ENCODE measurements at regions not wholly inside any gene's neighbourhood (a gene's known extent, or its start where the extent isn't known, plus 50 kb on each side); places are given as distances from the start of the nearest gene placed in this dataset.

DNA sequence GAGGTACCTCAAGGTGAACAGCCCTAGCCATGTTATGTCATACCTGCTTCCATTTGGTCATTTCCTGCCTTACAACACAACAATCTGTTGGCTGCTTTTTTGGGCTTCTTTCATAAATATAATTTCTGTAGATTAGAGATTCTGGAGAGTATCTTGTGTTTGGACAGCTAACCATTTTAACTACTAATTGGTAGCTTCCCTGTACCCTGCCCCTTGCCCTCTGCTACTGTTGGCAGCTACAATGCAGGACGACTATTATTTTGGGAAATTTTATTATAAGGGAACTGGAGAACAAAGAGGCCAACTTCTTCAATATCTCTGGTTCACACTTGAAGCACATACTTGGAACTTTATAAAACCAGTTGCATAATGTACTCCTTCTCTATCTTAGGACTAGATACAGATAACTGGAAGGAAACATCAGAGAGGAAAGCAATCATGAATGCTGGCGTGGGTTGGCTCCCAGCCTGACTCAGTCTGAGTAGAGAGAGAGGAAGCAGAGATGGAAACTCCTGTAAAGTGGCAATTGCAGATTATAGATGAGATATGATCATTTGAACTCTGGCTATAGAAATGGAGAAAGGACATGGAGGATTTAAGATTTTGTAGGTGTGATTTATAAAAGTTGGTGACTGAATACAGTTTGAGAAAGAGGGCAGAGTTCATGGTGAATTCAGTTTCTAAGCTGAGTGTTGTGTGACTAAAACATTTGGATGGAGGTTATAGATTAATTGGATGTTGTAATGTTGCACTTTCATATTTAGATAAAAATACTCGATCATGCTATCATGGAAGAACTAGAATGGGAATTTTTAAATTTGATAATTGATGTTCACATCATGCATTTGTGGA is 74.5 kb downstream of the MDH1 start:
- intact Hi-C loops (cut with DNase I) = no loop called here
- no peak for ATAC-seq
- Histone ChIP-seq H3K4me1 (no peaks in the 10 kb centered on the region), H3K27me3 (ENCODE audit: low read depth) (no peaks in the 10 kb centered on the region), H3K4me3 (no peak overlapping the region), H3K9me3 (no peaks in the 10 kb centered on the region), H3K36me3 (no peaks in the 10 kb centered on the region), H3K27ac (no peak overlapping the region)
- no peak for DNase-seq
- TF ChIP-seq, protein P1, sequence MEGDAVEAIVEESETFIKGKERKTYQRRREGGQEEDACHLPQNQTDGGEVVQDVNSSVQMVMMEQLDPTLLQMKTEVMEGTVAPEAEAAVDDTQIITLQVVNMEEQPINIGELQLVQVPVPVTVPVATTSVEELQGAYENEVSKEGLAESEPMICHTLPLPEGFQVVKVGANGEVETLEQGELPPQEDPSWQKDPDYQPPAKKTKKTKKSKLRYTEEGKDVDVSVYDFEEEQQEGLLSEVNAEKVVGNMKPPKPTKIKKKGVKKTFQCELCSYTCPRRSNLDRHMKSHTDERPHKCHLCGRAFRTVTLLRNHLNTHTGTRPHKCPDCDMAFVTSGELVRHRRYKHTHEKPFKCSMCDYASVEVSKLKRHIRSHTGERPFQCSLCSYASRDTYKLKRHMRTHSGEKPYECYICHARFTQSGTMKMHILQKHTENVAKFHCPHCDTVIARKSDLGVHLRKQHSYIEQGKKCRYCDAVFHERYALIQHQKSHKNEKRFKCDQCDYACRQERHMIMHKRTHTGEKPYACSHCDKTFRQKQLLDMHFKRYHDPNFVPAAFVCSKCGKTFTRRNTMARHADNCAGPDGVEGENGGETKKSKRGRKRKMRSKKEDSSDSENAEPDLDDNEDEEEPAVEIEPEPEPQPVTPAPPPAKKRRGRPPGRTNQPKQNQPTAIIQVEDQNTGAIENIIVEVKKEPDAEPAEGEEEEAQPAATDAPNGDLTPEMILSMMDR (IDR thresholded peaks at IDR 0.05) = no peak

- Histone ChIP-seq H3K9me3 (no peaks in the 10 kb centered on the region), H3K4me1 (no peaks in the 10 kb centered on the region), H3K27me3 (ENCODE audit: low read depth) (no peaks in the 10 kb centered on the region), H3K27ac (no peak overlapping the region), H3K4me3 (no peak overlapping the region), H3K36me3 (no peaks in the 10 kb centered on the region)
- no peak for DNase-seq
- ATAC-seq = no peak
- intact Hi-C loops (cut with DNase I) = no loop called here
- TF ChIP-seq, protein P1 (IDR thresholded peaks at IDR 0.05) = no peak
These were observed 76.3 kb downstream of the MDH1 start for GRCh38 chr2:63665091-63665490.

GRCh38 chr2:63665846-63666475 is 77.2 kb downstream of the MDH1 start:
- Histone ChIP-seq H3K4me3 (no peak overlapping the region), H3K27me3 (ENCODE audit: low read depth) (no peaks in the 10 kb centered on the region), H3K36me3 (no peaks in the 10 kb centered on the region), H3K9me3 (no peaks in the 10 kb centered on the region), H3K27ac (no peak overlapping the region), H3K4me1 (no peaks in the 10 kb centered on the region)
- intact Hi-C loops (cut with DNase I) = no loop called here
- TF ChIP-seq, protein P1 (IDR thresholded peaks at IDR 0.05) = no peak
- ATAC-seq (no peak), DNase-seq (no peak)

- Histone ChIP-seq H3K36me3 (no peaks in the 10 kb centered on the region), H3K9me3 (no peaks in the 10 kb centered on the region), H3K4me3 (no peak overlapping the region), H3K27me3 (ENCODE audit: low read depth) (no peaks in the 10 kb centered on the region), H3K4me1 (no peaks in the 10 kb centered on the region), H3K27ac (no peak overlapping the region)
- DNase-seq (no peak), ATAC-seq (no peak)
- TF ChIP-seq, protein P1 (IDR thresholded peaks at IDR 0.05) = no peak
- intact Hi-C loops (cut with DNase I) = no loop called here
These were observed 78.5 kb downstream of the MDH1 start for GRCh38 chr2:63667132-63667700.

- DNase-seq (no peak), ATAC-seq (no peak)
- H3K27ac ChIP-seq = no peak overlapping the region
- no peak overlapping the region for H3K4me3 ChIP-seq
- H3K4me1 ChIP-seq = no peaks in the 10 kb centered on the region
- TF ChIP-seq, protein P1 (IDR thresholded peaks at IDR 0.05) = no peak
- intact Hi-C loops (cut with DNase I) = no loop called here
- H3K27me3 ChIP-seq (ENCODE audit: low read depth) = no peaks in the 10 kb centered on the region
- H3K9me3 ChIP-seq = no peaks in the 10 kb centered on the region
- no peaks in the 10 kb centered on the region for H3K36me3 ChIP-seq
These were observed 79.2 kb downstream of the MDH1 start for GRCh38 chr2:63668000-63668399.
